RWPE2 (cell line): ENCODE measurements at regions not wholly inside any gene's neighbourhood (a gene's known extent, or its start where the extent isn't known, plus 50 kb on each side); places are given as distances from the start of the nearest gene placed in this dataset.

ENCODE experiments used
- ATAC-seq: fragments of 200-7000 bp; cut with Tn5 transposase; 3 replicates; pipeline ENCODE4 v1.9.1; 2021; ENCODE audit warnings: low read depth
- DNase-seq: peaks from one replicate; pipeline ENCODE4 v3.0.0-alpha.2; 2020; ENCODE audit warnings: low spot score
- H3K27ac ChIP-seq: fragments of 450-650 bp; 2 replicates; pipeline ENCODE4 v1.5.1; 2017; ENCODE audit warnings: mild to moderate bottlenecking; ENCODE audit not compliant: poor library complexity, severe bottlenecking
- H3K27me3 ChIP-seq: fragments of 250-450 bp; sonication (Bioruptor Pico); 2 replicates; pipeline ENCODE4 v1.5.1; 2021; ENCODE audit warnings: mild to moderate bottlenecking, moderate library complexity; ENCODE audit not compliant: insufficient read depth, poor library complexity, severe bottlenecking
- H3K36me3 ChIP-seq: fragments of 250-450 bp; sonication (Bioruptor Pico); 2 replicates; pipeline ENCODE4 v1.5.1; 2020; ENCODE audit warnings: low read depth, mild to moderate bottlenecking, moderate library complexity
- H3K4me1 ChIP-seq: fragments of 250-450 bp; sonication (Bioruptor Pico); 2 replicates; pipeline ENCODE4 v1.5.1; 2021; ENCODE audit warnings: mild to moderate bottlenecking, moderate library complexity; ENCODE audit not compliant: insufficient read depth, poor library complexity, severe bottlenecking
- H3K4me3 ChIP-seq: fragments of 250-450 bp; sonication (Bioruptor Pico); 2 replicates; pipeline ENCODE4 v1.5.1; 2021; ENCODE audit warnings: mild to moderate bottlenecking, moderate library complexity; ENCODE audit not compliant: severe bottlenecking
- H3K9me3 ChIP-seq: fragments of 250-450 bp; sonication (Bioruptor Pico); 2 replicates; pipeline ENCODE4 v1.5.1; 2021; ENCODE audit warnings: mild to moderate bottlenecking, moderate library complexity; ENCODE audit not compliant: severe bottlenecking
- TF ChIP-seq, protein P1 (sequence below): fragments of 450-650 bp; IDR thresholded peaks from one replicate; pipeline ENCODE4 v1.5.1; 2017; ENCODE audit warnings: mild to moderate bottlenecking, moderate library complexity; ENCODE audit not compliant: poor library complexity, severe bottlenecking

DNA sequence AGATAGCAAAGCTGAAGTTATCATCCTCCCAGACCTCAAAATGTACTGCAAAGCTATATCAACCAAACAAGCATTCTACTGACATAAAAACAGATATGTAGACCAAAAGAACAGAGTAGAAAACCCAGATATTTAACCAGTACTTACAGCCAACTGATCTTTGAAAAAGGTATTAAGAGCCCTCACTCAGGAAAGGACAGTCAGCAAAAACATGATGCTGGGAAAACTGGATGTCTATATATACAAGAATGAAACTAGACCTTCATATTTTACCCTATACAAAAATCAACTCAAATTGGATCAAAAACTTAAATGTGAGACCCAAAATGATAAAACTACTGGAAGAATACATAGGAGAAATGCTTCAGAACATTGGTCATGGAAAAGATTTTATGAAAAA lies 87.5 kb upstream of the MME start:
- Histone ChIP-seq H3K27me3 (no peaks in the 10 kb centered on the region), H3K4me3 (no peak overlapping the region), H3K4me1 (no peaks in the 10 kb centered on the region), H3K27ac (no peak overlapping the region), H3K9me3 (no peaks in the 10 kb centered on the region), H3K36me3 (no peaks in the 10 kb centered on the region)
- no peak for DNase-seq
- TF ChIP-seq, protein P1, sequence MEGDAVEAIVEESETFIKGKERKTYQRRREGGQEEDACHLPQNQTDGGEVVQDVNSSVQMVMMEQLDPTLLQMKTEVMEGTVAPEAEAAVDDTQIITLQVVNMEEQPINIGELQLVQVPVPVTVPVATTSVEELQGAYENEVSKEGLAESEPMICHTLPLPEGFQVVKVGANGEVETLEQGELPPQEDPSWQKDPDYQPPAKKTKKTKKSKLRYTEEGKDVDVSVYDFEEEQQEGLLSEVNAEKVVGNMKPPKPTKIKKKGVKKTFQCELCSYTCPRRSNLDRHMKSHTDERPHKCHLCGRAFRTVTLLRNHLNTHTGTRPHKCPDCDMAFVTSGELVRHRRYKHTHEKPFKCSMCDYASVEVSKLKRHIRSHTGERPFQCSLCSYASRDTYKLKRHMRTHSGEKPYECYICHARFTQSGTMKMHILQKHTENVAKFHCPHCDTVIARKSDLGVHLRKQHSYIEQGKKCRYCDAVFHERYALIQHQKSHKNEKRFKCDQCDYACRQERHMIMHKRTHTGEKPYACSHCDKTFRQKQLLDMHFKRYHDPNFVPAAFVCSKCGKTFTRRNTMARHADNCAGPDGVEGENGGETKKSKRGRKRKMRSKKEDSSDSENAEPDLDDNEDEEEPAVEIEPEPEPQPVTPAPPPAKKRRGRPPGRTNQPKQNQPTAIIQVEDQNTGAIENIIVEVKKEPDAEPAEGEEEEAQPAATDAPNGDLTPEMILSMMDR: no peak
- ATAC-seq: no peak

DNA sequence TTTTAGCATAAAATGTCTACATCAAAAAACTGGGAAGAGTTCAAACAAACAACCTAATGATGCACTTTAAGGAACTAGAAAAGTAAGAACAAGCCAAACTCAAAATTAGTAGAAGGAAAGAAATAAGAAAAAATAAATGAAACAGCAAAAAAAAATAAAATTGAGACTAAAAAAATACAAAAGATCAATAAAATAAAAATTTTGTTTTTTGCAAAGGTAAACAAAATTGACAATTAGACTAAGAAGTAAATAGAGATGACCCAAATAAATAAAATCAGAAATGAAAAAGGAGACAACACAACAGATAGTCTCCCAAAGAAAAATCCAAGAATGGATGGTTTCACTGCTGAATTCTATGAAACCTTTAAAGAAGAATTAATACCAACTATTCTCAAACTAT lies 89.6 kb upstream of the MME start:
- H3K27ac ChIP-seq: no peak overlapping the region
- no peaks in the 10 kb centered on the region for H3K27me3 ChIP-seq
- TF ChIP-seq, protein P1: no peak
- H3K4me1 ChIP-seq: no peaks in the 10 kb centered on the region
- no peak for DNase-seq
- no peaks in the 10 kb centered on the region for H3K9me3 ChIP-seq
- H3K36me3 ChIP-seq: no peaks in the 10 kb centered on the region
- no peak for ATAC-seq
- no peak overlapping the region for H3K4me3 ChIP-seq

DNA sequence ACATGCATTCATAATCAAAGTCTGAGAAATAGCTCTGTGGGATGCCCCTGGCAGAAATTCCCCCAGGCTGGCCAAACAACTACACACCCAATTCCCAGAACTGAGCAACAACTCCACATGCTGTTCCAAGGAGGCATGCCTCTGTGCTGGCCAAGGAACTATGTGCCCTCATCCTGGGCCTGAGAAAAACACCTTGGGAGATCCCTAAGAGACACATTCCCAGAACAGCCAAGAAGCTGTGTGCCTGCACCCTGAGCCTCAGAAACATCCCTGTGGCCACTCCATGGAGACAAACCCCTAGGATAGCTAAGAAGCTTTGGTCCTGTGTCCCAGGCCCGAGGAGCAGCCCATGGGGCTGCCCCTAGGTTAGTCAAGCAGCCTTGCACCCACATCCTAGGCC lies 92.3 kb upstream of the MME start:
- Histone ChIP-seq H3K27me3 (no peaks in the 10 kb centered on the region), H3K27ac (no peak overlapping the region), H3K36me3 (no peaks in the 10 kb centered on the region), H3K9me3 (no peaks in the 10 kb centered on the region), H3K4me1 (no peaks in the 10 kb centered on the region), H3K4me3 (no peak overlapping the region)
- no peak for DNase-seq
- no peak for ATAC-seq
- TF ChIP-seq, protein P1: no peak

DNA sequence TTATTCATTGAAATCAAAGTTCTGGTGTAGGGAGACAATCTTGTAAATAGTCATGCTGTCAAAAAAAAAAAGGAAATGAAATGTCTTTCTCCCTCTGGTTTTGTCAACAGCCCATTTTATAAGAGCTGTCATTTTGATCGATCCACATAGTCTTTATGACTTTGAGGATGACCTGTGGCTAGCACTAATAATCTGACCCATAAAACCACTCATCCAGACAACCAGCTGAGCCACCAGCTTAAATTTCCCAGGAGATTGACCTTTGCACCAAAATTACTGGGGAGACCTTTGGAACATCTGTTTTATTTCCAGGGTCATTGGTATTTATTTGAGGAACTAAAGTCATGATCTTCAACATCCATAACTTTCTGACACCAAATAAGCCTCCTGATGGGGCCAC lies 98.5 kb upstream of the MME start:
- DNase-seq: no peak
- TF ChIP-seq, protein P1: no peak
- Histone ChIP-seq H3K4me1 (no peaks in the 10 kb centered on the region), H3K4me3 (no peak overlapping the region), H3K9me3 (no peaks in the 10 kb centered on the region), H3K27ac (no peak overlapping the region), H3K27me3 (no peaks in the 10 kb centered on the region), H3K36me3 (no peaks in the 10 kb centered on the region)
- no peak for ATAC-seq

DNA sequence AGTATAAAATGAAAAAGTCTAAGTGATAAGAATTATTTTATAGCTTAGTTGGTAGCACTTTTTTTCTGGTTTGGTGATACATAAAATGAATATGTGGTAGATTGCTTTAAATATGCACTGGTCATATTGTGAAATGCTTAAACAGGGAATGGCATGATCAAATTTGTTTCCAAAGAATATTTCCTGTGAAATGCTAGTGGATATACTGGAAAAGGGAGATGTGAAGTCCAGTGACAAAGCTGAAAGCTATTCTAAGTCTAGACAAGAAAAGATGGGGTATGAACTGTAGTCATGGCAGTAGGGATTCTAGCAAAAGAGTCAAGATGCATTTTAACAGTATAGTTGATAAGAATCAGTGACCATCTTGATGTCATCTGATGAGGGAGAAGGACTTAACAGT lies 98.9 kb upstream of the MME start:
- DNase-seq: no peak
- no peak overlapping the region for H3K4me3 ChIP-seq
- H3K36me3 ChIP-seq: no peaks in the 10 kb centered on the region
- no peaks in the 10 kb centered on the region for H3K9me3 ChIP-seq
- no peak for ATAC-seq
- H3K27me3 ChIP-seq: no peaks in the 10 kb centered on the region
- H3K27ac ChIP-seq: no peak overlapping the region
- TF ChIP-seq, protein P1: no peak
- no peaks in the 10 kb centered on the region for H3K4me1 ChIP-seq
